ENCODE measurements at regions not wholly inside any gene's neighbourhood (a gene's known extent, or its start where the extent isn't known, plus 50 kb on each side); places are given as distances from the start of the nearest gene placed in this dataset.

DNA sequence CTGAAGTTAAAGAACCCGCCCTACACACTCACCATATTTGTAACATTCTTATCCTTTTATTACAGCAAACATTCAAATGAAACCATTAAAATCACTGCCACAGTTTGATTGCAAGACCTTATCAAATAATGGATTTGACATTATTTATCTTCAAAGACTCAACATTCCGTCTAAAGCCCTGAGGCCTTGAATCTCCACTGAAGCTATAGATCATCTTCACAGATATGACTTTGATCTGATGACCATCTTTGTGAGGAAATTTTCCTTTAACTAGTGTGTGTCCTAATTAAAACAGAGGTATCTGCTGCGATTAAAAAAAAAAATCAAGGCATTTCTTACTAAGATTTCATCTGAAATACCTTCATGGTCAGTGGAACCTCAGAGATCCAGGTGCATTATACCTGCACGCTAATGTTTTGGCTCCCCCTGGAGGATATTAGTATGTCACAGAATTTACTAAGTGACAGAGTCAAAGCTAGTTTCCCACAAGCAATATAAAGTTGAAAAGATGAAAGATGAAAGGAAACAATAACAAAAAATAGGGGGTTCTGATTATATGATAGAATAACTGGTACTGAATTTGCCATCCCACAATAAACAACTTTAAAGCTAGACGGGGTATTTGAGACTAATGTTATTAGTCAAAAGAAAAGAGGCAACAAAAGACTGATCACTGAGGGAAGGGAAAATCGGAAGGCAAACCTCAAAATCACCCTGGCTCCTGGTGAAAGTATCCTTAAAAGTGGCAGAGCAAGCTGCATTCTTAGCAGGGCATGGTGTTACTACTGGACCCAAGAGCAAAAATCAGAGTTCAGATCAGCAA lies 923.4 kb downstream of the NCAM2 start:
- TF ChIP-seq, protein P1, sequence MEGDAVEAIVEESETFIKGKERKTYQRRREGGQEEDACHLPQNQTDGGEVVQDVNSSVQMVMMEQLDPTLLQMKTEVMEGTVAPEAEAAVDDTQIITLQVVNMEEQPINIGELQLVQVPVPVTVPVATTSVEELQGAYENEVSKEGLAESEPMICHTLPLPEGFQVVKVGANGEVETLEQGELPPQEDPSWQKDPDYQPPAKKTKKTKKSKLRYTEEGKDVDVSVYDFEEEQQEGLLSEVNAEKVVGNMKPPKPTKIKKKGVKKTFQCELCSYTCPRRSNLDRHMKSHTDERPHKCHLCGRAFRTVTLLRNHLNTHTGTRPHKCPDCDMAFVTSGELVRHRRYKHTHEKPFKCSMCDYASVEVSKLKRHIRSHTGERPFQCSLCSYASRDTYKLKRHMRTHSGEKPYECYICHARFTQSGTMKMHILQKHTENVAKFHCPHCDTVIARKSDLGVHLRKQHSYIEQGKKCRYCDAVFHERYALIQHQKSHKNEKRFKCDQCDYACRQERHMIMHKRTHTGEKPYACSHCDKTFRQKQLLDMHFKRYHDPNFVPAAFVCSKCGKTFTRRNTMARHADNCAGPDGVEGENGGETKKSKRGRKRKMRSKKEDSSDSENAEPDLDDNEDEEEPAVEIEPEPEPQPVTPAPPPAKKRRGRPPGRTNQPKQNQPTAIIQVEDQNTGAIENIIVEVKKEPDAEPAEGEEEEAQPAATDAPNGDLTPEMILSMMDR (conservative IDR thresholded peaks at IDR 0.05), result peak; percentile 77
- DNase-seq (ENCODE audit: extremely low spot score, unreplicated experiment), result no peak
- no peak overlapping the region for H3K4me3 Mint-ChIP-seq
- H3K27ac Mint-ChIP-seq, result no peak overlapping the region
- H3K27me3 Mint-ChIP-seq, result peaks cover 18% of the 10 kb centered on the region
- no peaks in the 10 kb centered on the region for H3K4me1 Mint-ChIP-seq (ENCODE audit: unreplicated experiment)
- H3K36me3 Mint-ChIP-seq, result no peaks in the 10 kb centered on the region
- peaks cover 5% of the 10 kb centered on the region for H3K9me3 Mint-ChIP-seq

DNA sequence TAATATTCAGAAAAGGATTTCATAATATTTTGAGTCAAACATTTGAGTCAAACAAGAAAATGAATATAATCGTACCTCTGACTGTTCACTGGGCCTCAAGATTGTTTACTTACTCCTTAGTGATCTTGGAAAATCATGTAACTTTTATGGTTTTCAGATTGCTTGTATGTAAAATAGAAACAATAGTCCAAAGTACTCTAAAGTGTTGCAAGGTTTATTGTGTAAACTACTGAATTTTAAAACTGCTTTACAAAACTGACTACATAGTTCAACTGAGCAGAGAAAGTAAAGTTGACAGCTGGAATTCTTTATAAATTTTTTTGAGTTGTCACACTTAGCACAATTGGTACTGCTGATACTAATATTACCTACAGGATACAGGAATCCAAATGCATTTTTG lies 931.0 kb downstream of the NCAM2 start:
- no peaks in the 10 kb centered on the region for H3K27me3 Mint-ChIP-seq
- H3K4me3 Mint-ChIP-seq, result no peak overlapping the region
- no peaks in the 10 kb centered on the region for H3K36me3 Mint-ChIP-seq
- no peaks in the 10 kb centered on the region for H3K4me1 Mint-ChIP-seq (ENCODE audit: unreplicated experiment)
- no peak for DNase-seq (ENCODE audit: extremely low spot score, unreplicated experiment)
- TF ChIP-seq, protein P1 (conservative IDR thresholded peaks at IDR 0.05), result no peak
- no peak overlapping the region for H3K27ac Mint-ChIP-seq
- no peaks in the 10 kb centered on the region for H3K9me3 Mint-ChIP-seq

- Mint-ChIP-seq H3K4me1 (ENCODE audit: unreplicated experiment) (no peaks in the 10 kb centered on the region), H3K27ac (no peak overlapping the region), H3K27me3 (no peaks in the 10 kb centered on the region), H3K36me3 (no peaks in the 10 kb centered on the region), H3K4me3 (no peak overlapping the region), H3K9me3 (no peaks in the 10 kb centered on the region)
- no peak for DNase-seq (ENCODE audit: extremely low spot score, unreplicated experiment)
- TF ChIP-seq, protein P1 (conservative IDR thresholded peaks at IDR 0.05), result no peak
Measured at GRCh38 chr21:21929789-21930188, 931.6 kb downstream of the NCAM2 start.

- Mint-ChIP-seq H3K9me3 (no peaks in the 10 kb centered on the region), H3K4me3 (no peak overlapping the region), H3K27me3 (no peaks in the 10 kb centered on the region), H3K36me3 (no peaks in the 10 kb centered on the region), H3K27ac (no peak overlapping the region), H3K4me1 (ENCODE audit: unreplicated experiment) (no peaks in the 10 kb centered on the region)
- TF ChIP-seq, protein P1 (conservative IDR thresholded peaks at IDR 0.05), result no peak
- DNase-seq (ENCODE audit: extremely low spot score, unreplicated experiment), result no peak
Measured at GRCh38 chr21:21952566-21952965, 954.4 kb downstream of the NCAM2 start.

- Mint-ChIP-seq H3K4me1 (ENCODE audit: unreplicated experiment) (no peaks in the 10 kb centered on the region), H3K27me3 (no peaks in the 10 kb centered on the region), H3K9me3 (no peaks in the 10 kb centered on the region), H3K36me3 (no peaks in the 10 kb centered on the region), H3K4me3 (no peak overlapping the region), H3K27ac (no peak overlapping the region)
- no peak for DNase-seq (ENCODE audit: extremely low spot score, unreplicated experiment)
- TF ChIP-seq, protein P1 (conservative IDR thresholded peaks at IDR 0.05), result no peak
Measured at GRCh38 chr21:21955204-21955603, 957.0 kb downstream of the NCAM2 start.

Data from type B pancreatic cell (in vitro differentiated cells).